WTC11 (cell line): ENCODE measurements at regions not wholly inside any gene's neighbourhood (a gene's known extent, or its start where the extent isn't known, plus 50 kb on each side); places are given as distances from the start of the nearest gene placed in this dataset.

Experiments used
- ATAC-seq: fragments of 200-7000 bp; cut with Tn5 transposase; 2 replicates; pipeline ENCODE4 v1.10.0; 2021; ENCODE audit warnings: mild to moderate bottlenecking, moderate library complexity
- CTCF ChIA-PET: fragments of 300-600 bp; sonication (Branson Sonifier 250); formaldehyde crosslinking; loops from one replicate; lab custom pipeline; 2021; ENCODE audit warnings: antibody characterized with exemption; lab: Charles Lee
- POLR2A ChIA-PET: fragments of 350-600 bp; sonication (Branson Sonifier 250); formaldehyde crosslinking; loops from one replicate; lab custom pipeline; 2021; ENCODE audit warnings: antibody characterized with exemption; lab: Charles Lee
- DNase-seq: peaks from one replicate; pipeline ENCODE4 v3.0.0; 2021; ENCODE audit warnings: low spot score
- H3K27ac Mint-ChIP-seq: 2 replicates; pipeline ENCODE4 v1.8.0; 2021; ENCODE audit warnings: mixed read lengths
- H3K27me3 Mint-ChIP-seq: 2 replicates; pipeline ENCODE4 v1.8.0; 2021; ENCODE audit warnings: low read depth, mild to moderate bottlenecking, moderate library complexity, mixed read lengths
- H3K36me3 Mint-ChIP-seq: 2 replicates; pipeline ENCODE4 v1.8.0; 2021; ENCODE audit warnings: mixed read lengths
- H3K4me1 Mint-ChIP-seq: 2 replicates; pipeline ENCODE4 v1.8.0; 2022; ENCODE audit warnings: mixed read lengths
- H3K4me3 Mint-ChIP-seq: 2 replicates; pipeline ENCODE4 v1.8.0; 2021; ENCODE audit warnings: mild to moderate bottlenecking, moderate library complexity, mixed read lengths
- H3K9me3 Mint-ChIP-seq: 2 replicates; pipeline ENCODE4 v1.8.0; 2021; ENCODE audit warnings: mixed read lengths
- GABPB1 ChIP-seq: sonication (generic); formaldehyde crosslinking; IDR thresholded peaks from 2 replicates; pipeline ENCODE4 v1.8.1; 2023; ENCODE audit warnings: mild to moderate bottlenecking, missing genetic modification reagents
- GTF2I ChIP-seq: fragments of 250-450 bp; sonication (Bioruptor Pico); conservative IDR thresholded peaks from 2 replicates; pipeline ENCODE4 v1.4.0; 2021; ENCODE audit warnings: mild to moderate bottlenecking
- HMGA2 ChIP-seq: fragments of 250-450 bp; sonication (Bioruptor Pico); IDR thresholded peaks from 2 replicates; pipeline ENCODE4 v1.4.0; 2021; ENCODE audit warnings: mild to moderate bottlenecking, moderate library complexity
- NFE2L1 ChIP-seq: sonication (generic); formaldehyde crosslinking; IDR thresholded peaks from 2 replicates; pipeline ENCODE4 v1.8.1; 2023; ENCODE audit warnings: missing genetic modification reagents
- NFYB ChIP-seq: sonication (generic); formaldehyde crosslinking; conservative IDR thresholded peaks from 2 replicates; pipeline ENCODE4 v1.8.0; 2022; ENCODE audit warnings: low read depth, missing genetic modification reagents
- NR3C1 ChIP-seq: sonication (generic); formaldehyde crosslinking; conservative IDR thresholded peaks from 2 replicates; pipeline ENCODE4 v1.8.1; 2023; ENCODE audit warnings: low read depth, mild to moderate bottlenecking, missing genetic modification reagents
- OVOL2 ChIP-seq: fragments of 250-450 bp; sonication (Bioruptor Pico); IDR thresholded peaks from 2 replicates; pipeline ENCODE4 v1.9.0; 2021; ENCODE audit warnings: mild to moderate bottlenecking, borderline replicate concordance
- PRRX2 ChIP-seq: fragments of 250-450 bp; sonication (Bioruptor Pico); IDR thresholded peaks from 2 replicates; pipeline ENCODE4 v1.8.0; 2021; ENCODE audit warnings: mild to moderate bottlenecking
- TEAD1 ChIP-seq: sonication (generic); formaldehyde crosslinking; IDR thresholded peaks from 2 replicates; pipeline ENCODE4 v1.8.0; 2022; ENCODE audit warnings: mild to moderate bottlenecking, missing genetic modification reagents
- ZBTB21 ChIP-seq: sonication (generic); formaldehyde crosslinking; IDR thresholded peaks from 2 replicates; pipeline ENCODE4 v1.8.1; 2023; ENCODE audit warnings: mild to moderate bottlenecking, missing genetic modification reagents, borderline replicate concordance
- ZNF232 ChIP-seq: sonication (generic); formaldehyde crosslinking; IDR thresholded peaks from 2 replicates; pipeline ENCODE4 v1.8.0; 2022; ENCODE audit warnings: mild to moderate bottlenecking, missing genetic modification reagents
- ZNF263 ChIP-seq: sonication (generic); formaldehyde crosslinking; IDR thresholded peaks from 2 replicates; pipeline ENCODE4 v1.8.1; 2022; ENCODE audit warnings: low read depth, mild to moderate bottlenecking, moderate library complexity, missing genetic modification reagents
- ZNF671 ChIP-seq: fragments of 250-450 bp; sonication (Bioruptor Pico); IDR thresholded peaks from 2 replicates; pipeline ENCODE4 v1.8.0; 2021; ENCODE audit warnings: mild to moderate bottlenecking
- TF ChIP-seq, protein P1 (sequence below): fragments of 250-450 bp; sonication (Bioruptor Pico); IDR thresholded peaks from 2 replicates; pipeline ENCODE4 v1.9.0; 2021; ENCODE audit warnings: mild to moderate bottlenecking
- TF ChIP-seq, protein P2 (sequence below): fragments of 250-450 bp; sonication (Bioruptor Pico); IDR thresholded peaks from 2 replicates; pipeline ENCODE4 v1.9.0; 2021; ENCODE audit warnings: mild to moderate bottlenecking
- TF ChIP-seq, protein P3 (sequence below): sonication (generic); formaldehyde crosslinking; IDR thresholded peaks from 2 replicates; pipeline ENCODE4 v1.8.1; 2023; ENCODE audit warnings: mild to moderate bottlenecking, missing genetic modification reagents
- TF ChIP-seq, protein P4 (sequence below): sonication (generic); formaldehyde crosslinking; IDR thresholded peaks from 2 replicates; pipeline ENCODE4 v1.8.1; 2023; ENCODE audit warnings: mild to moderate bottlenecking, moderate library complexity, missing genetic modification reagents
- TF ChIP-seq, protein P5 (sequence below): fragments of 200-600 bp; IDR thresholded peaks from 2 replicates; pipeline ENCODE4 v1.8.0; 2022; ENCODE audit warnings: antibody characterized with exemption
- TF ChIP-seq, protein P6 (sequence below): sonication (generic); formaldehyde crosslinking; IDR thresholded peaks from 2 replicates; pipeline ENCODE4 v1.8.1; 2022; ENCODE audit warnings: mild to moderate bottlenecking, missing genetic modification reagents, moderate library complexity, borderline replicate concordance
- TF ChIP-seq, protein P7 (sequence below): sonication (generic); formaldehyde crosslinking; IDR thresholded peaks from 2 replicates; pipeline ENCODE4 v1.8.1; 2023; ENCODE audit warnings: mild to moderate bottlenecking, missing genetic modification reagents

DNA sequence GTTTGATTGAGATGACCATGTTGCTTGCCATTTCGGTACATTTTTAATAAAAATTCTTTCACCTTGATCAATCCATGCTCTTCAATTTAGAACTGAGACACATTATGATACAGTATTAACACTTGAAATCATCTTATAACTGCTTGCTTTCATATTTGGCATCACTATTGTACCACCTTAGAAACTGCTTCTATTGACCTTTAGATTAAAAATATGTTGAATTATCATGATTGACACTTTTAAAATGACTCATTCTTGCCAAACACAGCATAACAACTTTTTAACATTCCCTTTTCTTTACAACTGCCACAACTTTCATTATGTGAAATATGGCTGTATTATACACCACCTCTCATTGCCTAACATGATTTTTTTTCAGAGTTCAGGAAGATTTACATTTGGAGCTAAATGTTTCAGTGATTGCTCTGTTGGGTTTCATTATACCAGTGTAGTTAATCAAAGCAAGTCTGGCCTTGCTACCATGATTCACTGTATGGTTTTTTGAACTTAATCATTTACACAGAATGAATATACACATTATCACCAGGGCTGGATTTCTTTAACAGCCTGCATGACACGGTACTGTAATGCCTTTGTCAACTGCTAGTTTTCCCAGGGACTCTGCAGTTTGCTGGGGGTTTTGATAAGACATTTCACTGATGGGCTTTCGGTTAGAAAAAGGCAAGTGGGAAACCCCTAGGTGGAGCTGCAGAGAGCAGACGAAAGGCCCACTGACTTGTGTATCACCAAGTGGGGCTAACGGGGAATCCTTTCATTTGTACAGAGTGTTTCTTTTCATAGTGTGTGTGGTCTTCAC, 93.6 kb upstream of the TLE4 start (continued):
- TF ChIP-seq, protein P1, sequence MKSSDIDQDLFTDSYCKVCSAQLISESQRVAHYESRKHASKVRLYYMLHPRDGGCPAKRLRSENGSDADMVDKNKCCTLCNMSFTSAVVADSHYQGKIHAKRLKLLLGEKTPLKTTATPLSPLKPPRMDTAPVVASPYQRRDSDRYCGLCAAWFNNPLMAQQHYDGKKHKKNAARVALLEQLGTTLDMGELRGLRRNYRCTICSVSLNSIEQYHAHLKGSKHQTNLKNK (CRISPR knock-in tag) = no peak
- no peak for TF ChIP-seq TEAD1 (CRISPR knock-in tag)
- no peak for TF ChIP-seq NFYB (CRISPR knock-in tag)

DNA sequence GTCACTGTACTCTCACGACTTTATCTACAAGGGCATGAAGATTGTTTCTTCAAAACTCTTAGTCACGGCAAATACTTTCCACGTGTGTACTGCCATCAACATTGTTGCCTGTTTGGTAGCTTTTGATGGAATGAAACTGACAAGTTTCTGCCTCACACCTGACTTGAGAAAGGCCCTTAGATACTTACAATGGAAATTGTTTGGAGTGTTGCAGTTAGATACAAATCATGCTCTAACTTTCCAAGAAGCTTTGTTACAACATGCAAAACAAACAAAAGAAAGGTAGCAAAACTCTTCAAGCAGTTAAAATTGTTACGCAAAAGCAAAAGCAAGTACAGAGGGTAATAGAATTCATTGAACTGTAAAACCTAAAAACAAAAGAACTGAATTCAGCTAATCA, 91.1 kb upstream of the TLE4 start:
- ChIA-PET CTCF (interaction anchor here (1.5 kb wide), 1 partner anchor 87 kb away, joined by 5 read pairs; no protein-coding TSS in a partner anchor), POLR2A (no interaction called here)
- Mint-ChIP-seq H3K4me1 (peaks cover 16% of the 10 kb centered on the region), H3K27me3 (no peaks in the 10 kb centered on the region), H3K36me3 (no peaks in the 10 kb centered on the region), H3K27ac (no peak overlapping the region), H3K9me3 (no peaks in the 10 kb centered on the region), H3K4me3 (no peak overlapping the region)
- TF ChIP-seq, protein P2, sequence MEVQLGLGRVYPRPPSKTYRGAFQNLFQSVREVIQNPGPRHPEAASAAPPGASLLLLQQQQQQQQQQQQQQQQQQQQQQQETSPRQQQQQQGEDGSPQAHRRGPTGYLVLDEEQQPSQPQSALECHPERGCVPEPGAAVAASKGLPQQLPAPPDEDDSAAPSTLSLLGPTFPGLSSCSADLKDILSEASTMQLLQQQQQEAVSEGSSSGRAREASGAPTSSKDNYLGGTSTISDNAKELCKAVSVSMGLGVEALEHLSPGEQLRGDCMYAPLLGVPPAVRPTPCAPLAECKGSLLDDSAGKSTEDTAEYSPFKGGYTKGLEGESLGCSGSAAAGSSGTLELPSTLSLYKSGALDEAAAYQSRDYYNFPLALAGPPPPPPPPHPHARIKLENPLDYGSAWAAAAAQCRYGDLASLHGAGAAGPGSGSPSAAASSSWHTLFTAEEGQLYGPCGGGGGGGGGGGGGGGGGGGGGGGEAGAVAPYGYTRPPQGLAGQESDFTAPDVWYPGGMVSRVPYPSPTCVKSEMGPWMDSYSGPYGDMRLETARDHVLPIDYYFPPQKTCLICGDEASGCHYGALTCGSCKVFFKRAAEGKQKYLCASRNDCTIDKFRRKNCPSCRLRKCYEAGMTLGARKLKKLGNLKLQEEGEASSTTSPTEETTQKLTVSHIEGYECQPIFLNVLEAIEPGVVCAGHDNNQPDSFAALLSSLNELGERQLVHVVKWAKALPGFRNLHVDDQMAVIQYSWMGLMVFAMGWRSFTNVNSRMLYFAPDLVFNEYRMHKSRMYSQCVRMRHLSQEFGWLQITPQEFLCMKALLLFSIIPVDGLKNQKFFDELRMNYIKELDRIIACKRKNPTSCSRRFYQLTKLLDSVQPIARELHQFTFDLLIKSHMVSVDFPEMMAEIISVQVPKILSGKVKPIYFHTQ (CRISPR knock-in tag) = no peak
- no peak for TF ChIP-seq OVOL2 (CRISPR knock-in tag)
- TF ChIP-seq ZBTB21 = no peak
- TF ChIP-seq, protein P3, sequence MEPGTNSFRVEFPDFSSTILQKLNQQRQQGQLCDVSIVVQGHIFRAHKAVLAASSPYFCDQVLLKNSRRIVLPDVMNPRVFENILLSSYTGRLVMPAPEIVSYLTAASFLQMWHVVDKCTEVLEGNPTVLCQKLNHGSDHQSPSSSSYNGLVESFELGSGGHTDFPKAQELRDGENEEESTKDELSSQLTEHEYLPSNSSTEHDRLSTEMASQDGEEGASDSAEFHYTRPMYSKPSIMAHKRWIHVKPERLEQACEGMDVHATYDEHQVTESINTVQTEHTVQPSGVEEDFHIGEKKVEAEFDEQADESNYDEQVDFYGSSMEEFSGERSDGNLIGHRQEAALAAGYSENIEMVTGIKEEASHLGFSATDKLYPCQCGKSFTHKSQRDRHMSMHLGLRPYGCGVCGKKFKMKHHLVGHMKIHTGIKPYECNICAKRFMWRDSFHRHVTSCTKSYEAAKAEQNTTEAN (CRISPR knock-in tag) = no peak
- no peak for TF ChIP-seq ZNF263
- TF ChIP-seq HMGA2 = no peak
- DNase-seq (no peak), ATAC-seq (no peak)

DNA sequence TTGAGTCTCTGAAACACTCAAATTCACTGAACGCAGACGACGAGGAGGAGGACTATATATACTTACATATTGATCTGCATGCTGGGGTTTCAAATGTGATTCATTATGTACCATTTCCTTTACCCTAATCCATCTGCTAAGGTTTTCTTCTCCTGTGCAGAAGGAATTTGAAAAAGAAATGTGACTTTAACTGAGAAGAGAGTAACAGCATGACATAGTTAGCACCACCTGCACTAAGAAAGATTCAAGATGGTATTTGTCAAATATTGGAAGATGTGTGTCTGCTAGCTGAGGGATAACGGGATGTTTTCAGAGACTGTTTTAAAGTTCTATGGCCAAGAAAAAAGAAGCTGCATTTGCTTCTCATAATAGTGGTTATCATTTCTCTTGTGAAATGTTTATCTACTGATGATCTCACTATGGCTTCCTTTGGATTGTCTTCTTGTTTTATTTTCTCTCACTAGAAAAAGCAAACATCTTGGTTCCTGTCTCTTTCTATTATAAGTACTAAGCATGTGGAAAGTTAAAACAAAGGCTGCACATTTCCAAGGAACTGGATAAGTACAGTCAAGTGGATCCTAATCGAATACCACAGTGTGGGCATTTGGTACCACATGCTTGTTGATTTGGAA, 89.8 kb upstream of the TLE4 start:
- no peaks in the 10 kb centered on the region; the same call in 1 of the 2 replicates for H3K27me3 Mint-ChIP-seq
- H3K9me3 Mint-ChIP-seq = no peaks in the 10 kb centered on the region
- ATAC-seq (no peak), DNase-seq (no peak)
- H3K4me3 Mint-ChIP-seq = no peak overlapping the region
- H3K27ac Mint-ChIP-seq = no peak overlapping the region
- H3K36me3 Mint-ChIP-seq = no peaks in the 10 kb centered on the region
- ChIA-PET CTCF (no interaction called here), POLR2A (no interaction called here)
- H3K4me1 Mint-ChIP-seq = peaks cover 16% of the 10 kb centered on the region
- TF ChIP-seq, protein P4, sequence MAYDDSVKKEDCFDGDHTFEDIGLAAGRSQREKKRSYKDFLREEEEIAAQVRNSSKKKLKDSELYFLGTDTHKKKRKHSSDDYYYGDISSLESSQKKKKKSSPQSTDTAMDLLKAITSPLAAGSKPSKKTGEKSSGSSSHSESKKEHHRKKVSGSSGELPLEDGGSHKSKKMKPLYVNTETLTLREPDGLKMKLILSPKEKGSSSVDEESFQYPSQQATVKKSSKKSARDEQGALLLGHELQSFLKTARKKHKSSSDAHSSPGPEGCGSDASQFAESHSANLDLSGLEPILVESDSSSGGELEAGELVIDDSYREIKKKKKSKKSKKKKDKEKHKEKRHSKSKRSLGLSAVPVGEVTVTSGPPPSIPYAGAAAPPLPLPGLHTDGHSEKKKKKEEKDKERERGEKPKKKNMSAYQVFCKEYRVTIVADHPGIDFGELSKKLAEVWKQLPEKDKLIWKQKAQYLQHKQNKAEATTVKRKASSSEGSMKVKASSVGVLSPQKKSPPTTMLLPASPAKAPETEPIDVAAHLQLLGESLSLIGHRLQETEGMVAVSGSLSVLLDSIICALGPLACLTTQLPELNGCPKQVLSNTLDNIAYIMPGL (CRISPR knock-in tag) = no peak
- TF ChIP-seq GABPB1 (CRISPR knock-in tag) (no peak), PRRX2 (CRISPR knock-in tag) (no peak), NFE2L1 (no peak), NR3C1 (CRISPR knock-in tag) (no peak), ZNF671 (CRISPR knock-in tag) (no peak), ZNF232 (CRISPR knock-in tag) (no peak), GTF2I (CRISPR knock-in tag) (no peak)
- TF ChIP-seq, protein P5, sequence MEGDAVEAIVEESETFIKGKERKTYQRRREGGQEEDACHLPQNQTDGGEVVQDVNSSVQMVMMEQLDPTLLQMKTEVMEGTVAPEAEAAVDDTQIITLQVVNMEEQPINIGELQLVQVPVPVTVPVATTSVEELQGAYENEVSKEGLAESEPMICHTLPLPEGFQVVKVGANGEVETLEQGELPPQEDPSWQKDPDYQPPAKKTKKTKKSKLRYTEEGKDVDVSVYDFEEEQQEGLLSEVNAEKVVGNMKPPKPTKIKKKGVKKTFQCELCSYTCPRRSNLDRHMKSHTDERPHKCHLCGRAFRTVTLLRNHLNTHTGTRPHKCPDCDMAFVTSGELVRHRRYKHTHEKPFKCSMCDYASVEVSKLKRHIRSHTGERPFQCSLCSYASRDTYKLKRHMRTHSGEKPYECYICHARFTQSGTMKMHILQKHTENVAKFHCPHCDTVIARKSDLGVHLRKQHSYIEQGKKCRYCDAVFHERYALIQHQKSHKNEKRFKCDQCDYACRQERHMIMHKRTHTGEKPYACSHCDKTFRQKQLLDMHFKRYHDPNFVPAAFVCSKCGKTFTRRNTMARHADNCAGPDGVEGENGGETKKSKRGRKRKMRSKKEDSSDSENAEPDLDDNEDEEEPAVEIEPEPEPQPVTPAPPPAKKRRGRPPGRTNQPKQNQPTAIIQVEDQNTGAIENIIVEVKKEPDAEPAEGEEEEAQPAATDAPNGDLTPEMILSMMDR = no peak
- TF ChIP-seq, protein P6, sequence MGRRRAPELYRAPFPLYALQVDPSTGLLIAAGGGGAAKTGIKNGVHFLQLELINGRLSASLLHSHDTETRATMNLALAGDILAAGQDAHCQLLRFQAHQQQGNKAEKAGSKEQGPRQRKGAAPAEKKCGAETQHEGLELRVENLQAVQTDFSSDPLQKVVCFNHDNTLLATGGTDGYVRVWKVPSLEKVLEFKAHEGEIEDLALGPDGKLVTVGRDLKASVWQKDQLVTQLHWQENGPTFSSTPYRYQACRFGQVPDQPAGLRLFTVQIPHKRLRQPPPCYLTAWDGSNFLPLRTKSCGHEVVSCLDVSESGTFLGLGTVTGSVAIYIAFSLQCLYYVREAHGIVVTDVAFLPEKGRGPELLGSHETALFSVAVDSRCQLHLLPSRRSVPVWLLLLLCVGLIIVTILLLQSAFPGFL (CRISPR knock-in tag) = no peak
- TF ChIP-seq, protein P7, sequence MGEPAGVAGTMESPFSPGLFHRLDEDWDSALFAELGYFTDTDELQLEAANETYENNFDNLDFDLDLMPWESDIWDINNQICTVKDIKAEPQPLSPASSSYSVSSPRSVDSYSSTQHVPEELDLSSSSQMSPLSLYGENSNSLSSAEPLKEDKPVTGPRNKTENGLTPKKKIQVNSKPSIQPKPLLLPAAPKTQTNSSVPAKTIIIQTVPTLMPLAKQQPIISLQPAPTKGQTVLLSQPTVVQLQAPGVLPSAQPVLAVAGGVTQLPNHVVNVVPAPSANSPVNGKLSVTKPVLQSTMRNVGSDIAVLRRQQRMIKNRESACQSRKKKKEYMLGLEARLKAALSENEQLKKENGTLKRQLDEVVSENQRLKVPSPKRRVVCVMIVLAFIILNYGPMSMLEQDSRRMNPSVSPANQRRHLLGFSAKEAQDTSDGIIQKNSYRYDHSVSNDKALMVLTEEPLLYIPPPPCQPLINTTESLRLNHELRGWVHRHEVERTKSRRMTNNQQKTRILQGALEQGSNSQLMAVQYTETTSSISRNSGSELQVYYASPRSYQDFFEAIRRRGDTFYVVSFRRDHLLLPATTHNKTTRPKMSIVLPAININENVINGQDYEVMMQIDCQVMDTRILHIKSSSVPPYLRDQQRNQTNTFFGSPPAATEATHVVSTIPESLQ (CRISPR knock-in tag) = no peak
